Left kidney (tissue), 1 donor: ENCODE measurements at regions not wholly inside any gene's neighbourhood (a gene's known extent, or its start where the extent isn't known, plus 50 kb on each side); places are given as distances from the start of the nearest gene placed in this dataset.
"Not testable (repeated sequence)": the region's sequence is repeated elsewhere in the genome, so short reads cannot be mapped to it uniquely, and the experiment has no call there.

ENCODE experiments used
- DNase-seq: peaks from one replicate; pipeline ENCODE4 v3.0.0-alpha.2; 2013

GRCh38 chr14:56995010-56995409 is 184.7 kb upstream of the OTX2 start:
- no peak for DNase-seq

- no peak for DNase-seq
These were observed 182.1 kb upstream of the OTX2 start for GRCh38 chr14:56992332-56992820.

DNA sequence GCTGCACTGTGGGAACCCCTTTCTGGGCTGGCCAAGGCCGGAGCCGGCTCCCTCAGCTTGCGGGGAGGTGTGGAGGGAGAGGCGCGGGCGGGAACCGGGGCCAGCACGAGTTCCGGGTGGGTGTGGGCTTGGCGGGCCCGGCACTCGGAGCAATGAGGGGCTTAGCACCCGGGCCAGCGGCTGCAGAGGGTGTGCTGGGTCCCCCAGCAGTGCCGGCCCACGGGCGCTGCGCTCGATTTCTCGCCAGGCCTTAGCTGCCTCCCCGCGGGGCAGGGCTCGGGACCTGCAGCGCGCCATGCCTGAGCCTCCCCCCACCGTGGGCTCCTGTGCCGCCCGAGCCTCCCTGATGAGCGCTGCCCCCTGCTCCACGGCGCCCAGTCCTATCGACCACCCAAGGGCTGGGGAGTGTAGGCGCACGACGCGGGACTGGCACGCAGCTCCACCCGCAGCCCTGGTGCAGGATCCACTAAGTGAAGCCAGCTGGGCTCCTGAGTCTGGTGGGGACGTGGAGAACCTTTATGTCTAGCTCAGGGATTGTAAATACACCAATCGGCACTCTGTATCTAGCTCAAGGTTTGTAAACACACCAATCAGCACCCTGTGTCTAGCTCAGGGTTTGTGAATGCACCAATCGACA is 180.8 kb upstream of the OTX2 start:
- DNase-seq = not testable (repeated sequence)

- DNase-seq = no peak
These were observed 179.1 kb upstream of the OTX2 start for GRCh38 chr14:56989359-56989758.

DNA sequence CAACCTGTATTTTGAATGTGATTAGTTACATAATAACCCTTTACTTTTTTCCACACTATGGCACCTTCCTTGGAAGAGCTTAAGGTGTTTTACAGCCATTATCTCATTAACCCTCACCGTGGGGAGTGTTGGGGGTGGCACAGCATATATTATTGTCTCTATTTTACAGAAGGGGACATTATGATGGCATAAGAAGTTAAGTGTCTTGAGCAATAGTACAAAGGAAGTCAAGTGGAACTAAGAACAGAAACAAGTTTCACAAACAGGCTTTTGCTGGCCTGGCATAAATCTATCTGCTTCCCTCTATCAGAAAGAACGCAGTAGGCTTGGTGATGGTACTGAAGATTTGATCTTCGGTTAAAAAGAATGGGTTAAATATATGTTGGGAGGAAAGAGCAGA is 169.7 kb upstream of the OTX2 start:
- DNase-seq = no peak

DNA sequence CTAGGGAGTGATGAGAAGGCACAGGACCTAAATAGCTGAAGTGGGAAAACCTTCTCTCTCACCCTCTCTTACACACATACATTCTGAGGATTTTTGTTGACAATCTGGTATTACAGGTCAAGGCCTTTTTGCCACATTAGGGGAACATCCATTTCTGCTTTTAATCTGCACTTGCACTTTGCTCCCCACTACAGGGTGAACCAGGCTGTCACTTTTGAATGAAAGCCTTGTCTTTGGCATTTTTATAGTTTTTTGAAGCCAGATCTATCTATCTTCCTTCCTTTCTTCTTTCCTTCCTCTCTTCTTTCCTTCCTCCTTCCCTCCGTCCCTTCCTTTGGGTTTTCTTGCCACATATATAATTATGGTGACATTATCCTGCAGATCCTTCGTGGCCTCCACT is 165.9 kb upstream of the OTX2 start:
- DNase-seq = no peak

DNA sequence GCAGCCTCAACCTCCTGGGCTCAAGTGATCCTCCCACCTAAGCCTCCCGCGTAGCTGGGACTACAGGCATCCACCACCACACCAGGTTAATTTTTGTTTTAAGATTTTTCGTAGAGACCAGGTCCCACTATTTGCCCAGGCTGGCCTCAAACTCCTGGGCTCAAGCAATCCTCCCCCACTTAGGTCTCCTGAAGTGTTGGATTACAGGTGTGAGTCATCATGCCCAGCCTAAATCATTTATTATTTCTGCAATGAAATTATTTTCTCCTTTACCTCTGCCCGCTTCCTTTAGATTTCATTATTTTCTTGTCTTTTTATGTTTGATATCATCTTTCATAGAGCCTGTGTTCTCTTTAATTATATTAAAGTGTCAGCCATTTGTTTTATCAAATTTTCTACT is 165.2 kb upstream of the OTX2 start:
- DNase-seq = no peak

DNA sequence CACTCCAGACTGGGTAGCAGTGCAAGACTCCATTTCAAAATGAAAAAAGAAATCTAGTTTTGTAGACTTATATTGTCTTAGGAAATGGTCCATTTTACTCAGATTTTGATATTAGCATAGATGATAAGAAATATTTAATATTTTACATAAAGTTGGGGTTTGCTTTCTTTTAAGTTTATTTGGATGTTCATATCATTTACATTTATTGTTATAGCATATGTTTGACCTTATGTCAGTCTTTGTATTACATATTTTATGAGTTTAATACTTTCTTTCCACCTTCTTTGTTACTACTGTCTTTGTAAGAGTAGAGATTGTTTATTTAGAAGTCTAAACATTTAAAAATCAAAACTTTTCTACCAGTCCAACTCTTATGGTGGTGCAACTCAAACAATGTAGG is 162.7 kb upstream of the OTX2 start:
- no peak for DNase-seq

DNA sequence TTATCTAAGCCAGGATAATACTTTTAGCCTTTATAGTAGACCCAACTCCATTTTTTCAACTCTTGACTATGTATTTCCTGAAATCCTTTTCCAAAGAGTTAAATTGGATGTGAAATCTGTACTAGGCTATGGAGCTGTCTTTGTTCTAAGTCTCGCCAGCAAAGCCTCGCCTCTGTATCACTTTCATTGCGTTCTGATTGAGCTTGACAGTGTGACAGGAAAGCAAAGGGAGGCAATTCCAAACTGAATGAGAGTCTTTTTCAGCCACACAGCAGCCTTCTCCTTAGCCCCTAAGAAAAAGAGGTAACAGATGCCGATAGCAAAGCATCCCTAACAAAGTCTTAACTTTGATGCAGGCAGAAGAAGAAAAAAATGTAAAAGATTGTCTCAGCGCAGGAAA is 154.6 kb upstream of the OTX2 start:
- no peak for DNase-seq

GRCh38 chr14:56963381-56963780 is 153.1 kb upstream of the OTX2 start:
- DNase-seq = no peak

DNA sequence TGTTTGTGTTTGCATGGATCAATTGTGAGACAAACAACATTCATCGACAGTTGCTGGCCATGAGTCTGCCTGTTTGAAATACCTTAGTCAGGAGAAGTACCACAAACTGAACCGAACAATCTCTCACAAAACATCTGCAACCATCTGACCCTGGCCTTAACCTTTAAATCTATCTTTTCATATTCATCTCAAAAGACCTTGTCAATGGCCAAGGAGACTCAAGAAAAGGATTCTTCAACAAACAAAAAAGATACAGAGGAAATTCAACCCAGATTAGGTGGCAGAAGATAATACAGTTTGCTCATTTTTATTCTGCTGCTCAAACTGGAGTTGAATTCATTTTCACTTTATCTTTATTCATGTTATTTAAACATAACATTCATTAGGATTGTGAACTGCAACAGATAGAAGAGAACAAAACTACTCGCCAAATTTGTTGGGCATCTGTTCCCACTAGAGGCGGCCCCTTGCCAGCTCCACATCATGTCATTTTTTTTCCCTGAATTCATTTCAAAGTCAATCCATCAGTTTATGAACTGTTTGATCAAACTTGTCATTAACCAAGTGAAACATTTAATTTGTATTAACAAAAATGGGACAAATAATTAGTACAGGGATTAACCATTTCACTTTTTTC is 152.3 kb upstream of the OTX2 start:
- DNase-seq = no peak

DNA sequence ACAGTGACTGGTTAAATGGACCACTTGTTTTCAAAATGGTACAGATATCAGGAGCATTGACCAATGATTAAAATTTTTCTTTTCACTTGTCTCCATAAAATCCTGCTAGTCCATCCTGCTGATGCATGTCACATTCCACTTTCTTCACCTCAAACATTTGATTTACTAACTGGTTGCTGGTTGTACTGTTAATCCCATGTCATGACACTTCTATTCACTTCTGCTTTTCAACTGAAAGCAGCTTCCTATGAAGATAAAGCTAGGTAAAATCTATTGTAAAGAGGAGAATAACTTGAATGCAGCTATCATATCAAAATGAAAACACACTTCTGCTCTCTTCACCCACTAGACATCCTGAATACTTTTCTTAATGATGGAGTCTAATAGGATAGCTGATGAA is 149.6 kb upstream of the OTX2 start:
- DNase-seq = no peak

DNA sequence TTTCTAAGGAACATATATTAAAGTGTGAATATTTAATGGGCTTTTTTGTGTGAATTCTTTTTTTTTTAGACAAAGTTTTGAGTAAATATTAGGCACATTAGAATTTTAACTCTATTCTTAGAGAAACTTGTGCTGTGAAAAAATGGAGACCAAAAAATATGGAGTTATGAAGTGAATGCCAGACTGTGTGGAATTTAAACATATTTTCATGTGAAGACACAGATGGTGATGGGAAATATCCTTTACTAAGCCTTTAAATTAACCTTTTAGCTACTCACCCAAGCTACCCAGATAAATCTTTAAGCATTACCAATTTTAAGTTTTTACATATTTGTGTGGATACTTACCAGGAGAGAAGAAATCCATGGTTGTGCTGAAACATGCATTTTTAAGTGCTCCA is 148.8 kb upstream of the OTX2 start:
- no peak for DNase-seq

- DNase-seq = no peak
These were observed 145.9 kb upstream of the OTX2 start for GRCh38 chr14:56956182-56956581.

DNA sequence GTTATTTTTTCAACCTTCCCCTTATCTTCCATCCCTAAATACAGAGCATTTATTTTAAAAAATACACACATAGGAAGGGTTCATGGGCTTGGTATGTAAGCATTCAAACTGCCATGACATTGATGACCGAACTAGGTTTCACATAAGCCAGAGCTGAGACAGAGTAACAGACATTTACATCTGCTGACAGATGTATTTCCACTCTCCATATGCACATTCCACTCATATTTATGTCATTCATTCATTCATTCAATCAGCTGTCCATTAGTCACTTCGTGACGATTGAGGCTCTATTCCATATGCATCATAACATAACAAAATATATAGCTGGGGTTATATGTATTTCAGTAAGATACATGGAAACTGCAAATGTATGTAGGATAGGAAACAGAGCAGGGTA is 145.5 kb upstream of the OTX2 start:
- DNase-seq = no peak

- peak; percentile 1 for DNase-seq
These were observed 143.6 kb upstream of the OTX2 start for GRCh38 chr14:56953884-56954283.

- peak; percentile 3 for DNase-seq
These were observed 142.6 kb upstream of the OTX2 start for GRCh38 chr14:56952766-56953473.

GRCh38 chr14:56949828-56950227 is 139.5 kb upstream of the OTX2 start:
- DNase-seq = peak; percentile 20

- DNase-seq = no peak
These were observed 135.0 kb upstream of the OTX2 start for GRCh38 chr14:56945291-56945690.

DNA sequence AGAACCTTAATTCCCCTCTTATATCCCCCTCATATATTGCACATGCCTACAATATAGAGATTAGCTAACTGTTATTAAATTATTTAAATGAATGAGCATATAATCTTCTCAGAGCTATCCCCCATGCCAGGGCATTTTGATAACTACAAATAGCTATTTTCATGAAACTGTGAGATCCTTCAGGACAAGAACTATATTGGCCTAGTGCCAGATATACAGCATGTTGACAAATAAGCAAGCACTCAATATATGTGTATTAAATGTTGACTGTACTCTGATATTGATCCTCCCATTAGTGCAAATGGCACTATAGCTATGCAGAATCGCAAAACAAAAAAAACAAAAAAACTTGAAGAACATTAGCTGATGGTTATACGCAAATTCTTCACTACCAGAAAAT is 134.1 kb upstream of the OTX2 start:
- no peak for DNase-seq

DNA sequence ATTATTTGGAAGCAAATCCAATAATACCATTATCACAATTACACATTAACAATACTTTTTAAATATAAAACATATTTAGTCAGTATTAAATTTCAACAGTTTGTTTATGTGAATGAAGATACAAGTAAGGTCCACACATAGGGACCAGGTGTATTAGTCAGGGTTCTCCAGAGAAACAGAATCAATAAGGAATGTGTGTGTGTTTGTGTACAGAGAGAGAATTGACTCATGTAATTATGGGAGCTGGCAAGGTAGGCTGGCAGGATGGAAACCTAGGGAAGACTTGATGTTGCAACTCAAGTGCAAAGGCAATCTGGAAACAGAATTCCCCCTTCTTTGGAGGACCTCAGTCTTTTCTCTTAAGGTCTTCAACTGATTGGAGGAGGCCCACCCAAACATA is 123.2 kb upstream of the OTX2 start:
- no peak for DNase-seq

DNA sequence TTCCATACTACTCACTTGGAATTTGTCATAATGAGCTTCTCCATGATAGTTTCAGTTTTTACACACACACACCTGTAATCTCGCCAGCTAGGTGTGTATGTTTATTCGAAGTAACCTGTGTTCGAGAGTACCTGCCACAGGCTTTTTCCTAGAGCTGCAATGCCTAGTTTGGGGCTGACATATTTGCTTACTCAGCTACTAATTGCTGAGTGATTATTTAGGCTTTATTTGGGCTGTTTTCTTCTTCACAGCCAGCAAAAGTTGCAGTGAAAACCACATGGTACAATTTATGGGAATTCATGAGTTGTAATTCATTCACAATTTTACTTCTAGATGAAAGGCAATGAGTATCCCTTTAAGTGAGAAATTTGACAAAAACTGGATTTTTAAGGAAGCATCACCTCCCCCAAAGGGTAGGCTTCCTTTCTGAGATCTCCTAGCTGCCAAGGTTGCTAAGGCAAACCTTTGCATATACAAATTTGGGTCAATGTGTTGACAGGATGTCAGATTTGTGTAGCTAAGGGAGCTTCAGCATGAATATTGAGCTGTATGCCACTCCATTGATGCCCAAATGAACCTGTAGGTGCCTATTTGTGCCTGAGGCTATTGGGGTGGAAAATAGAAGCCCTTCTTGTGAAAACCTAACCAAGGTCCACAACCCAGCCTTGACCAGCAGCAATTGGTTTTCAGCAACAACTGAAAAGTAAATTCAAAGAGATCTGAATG is 108.7 kb upstream of the OTX2 start:
- DNase-seq = no peak

GRCh38 chr14:56905282-56905681 is 95.0 kb upstream of the OTX2 start:
- no peak for DNase-seq
